ENCODE measurements at regions not wholly inside any gene's neighbourhood (a gene's known extent, or its start where the extent isn't known, plus 50 kb on each side); places are given as distances from the start of the nearest gene placed in this dataset.

DNA sequence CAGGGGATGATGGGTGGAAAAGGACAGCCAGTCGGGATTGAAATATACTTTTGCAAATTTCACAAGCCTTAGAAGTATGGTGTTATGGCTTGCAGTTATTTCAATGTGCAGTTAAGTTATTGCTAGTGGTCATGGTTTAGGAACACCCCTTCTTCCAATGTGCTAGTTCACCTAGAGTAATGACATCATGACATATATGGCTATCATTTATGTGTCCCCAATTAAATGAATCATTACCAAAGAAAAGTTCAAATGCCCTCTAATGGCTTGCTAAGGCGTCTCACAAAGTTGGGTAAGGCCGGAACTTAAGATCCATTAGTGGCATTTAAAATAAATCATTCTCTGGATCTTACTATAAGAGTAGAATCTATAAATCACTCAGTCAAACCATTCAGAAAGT lies 271.6 kb downstream of the SPRY2 start (continued):
- TF ChIP-seq, protein P1, sequence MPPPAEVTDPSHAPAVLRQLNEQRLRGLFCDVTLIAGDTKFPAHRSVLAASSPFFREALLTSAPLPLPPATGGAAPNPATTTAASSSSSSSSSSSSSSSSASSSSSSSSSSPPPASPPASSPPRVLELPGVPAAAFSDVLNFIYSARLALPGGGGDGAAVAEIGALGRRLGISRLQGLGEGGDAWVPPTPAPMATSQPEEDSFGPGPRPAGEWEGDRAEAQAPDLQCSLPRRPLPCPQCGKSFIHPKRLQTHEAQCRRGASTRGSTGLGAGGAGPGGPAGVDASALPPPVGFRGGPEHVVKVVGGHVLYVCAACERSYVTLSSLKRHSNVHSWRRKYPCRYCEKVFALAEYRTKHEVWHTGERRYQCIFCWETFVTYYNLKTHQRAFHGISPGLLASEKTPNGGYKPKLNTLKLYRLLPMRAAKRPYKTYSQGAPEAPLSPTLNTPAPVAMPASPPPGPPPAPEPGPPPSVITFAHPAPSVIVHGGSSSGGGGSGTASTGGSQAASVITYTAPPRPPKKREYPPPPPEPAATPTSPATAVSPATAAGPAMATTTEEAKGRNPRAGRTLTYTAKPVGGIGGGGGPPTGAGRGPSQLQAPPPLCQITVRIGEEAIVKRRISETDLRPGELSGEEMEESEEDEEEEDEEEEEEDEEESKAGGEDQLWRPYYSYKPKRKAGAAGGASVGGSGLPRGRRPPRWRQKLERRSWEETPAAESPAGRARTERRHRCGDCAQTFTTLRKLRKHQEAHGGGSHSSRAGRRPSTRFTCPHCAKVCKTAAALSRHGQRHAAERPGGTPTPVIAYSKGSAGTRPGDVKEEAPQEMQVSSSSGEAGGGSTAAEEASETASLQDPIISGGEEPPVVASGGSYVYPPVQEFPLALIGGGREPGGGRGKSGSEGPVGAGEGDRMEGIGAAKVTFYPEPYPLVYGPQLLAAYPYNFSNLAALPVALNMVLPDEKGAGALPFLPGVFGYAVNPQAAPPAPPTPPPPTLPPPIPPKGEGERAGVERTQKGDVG (CRISPR knock-in tag; IDR thresholded peaks at IDR 0.05) = no peak
- no peak for TF ChIP-seq HDAC6 (IDR thresholded peaks at IDR 0.05; ENCODE audit: unreplicated experiment)
- TF ChIP-seq ZNF217 (IDR thresholded peaks at IDR 0.05) = no peak
- TF ChIP-seq, protein P2, sequence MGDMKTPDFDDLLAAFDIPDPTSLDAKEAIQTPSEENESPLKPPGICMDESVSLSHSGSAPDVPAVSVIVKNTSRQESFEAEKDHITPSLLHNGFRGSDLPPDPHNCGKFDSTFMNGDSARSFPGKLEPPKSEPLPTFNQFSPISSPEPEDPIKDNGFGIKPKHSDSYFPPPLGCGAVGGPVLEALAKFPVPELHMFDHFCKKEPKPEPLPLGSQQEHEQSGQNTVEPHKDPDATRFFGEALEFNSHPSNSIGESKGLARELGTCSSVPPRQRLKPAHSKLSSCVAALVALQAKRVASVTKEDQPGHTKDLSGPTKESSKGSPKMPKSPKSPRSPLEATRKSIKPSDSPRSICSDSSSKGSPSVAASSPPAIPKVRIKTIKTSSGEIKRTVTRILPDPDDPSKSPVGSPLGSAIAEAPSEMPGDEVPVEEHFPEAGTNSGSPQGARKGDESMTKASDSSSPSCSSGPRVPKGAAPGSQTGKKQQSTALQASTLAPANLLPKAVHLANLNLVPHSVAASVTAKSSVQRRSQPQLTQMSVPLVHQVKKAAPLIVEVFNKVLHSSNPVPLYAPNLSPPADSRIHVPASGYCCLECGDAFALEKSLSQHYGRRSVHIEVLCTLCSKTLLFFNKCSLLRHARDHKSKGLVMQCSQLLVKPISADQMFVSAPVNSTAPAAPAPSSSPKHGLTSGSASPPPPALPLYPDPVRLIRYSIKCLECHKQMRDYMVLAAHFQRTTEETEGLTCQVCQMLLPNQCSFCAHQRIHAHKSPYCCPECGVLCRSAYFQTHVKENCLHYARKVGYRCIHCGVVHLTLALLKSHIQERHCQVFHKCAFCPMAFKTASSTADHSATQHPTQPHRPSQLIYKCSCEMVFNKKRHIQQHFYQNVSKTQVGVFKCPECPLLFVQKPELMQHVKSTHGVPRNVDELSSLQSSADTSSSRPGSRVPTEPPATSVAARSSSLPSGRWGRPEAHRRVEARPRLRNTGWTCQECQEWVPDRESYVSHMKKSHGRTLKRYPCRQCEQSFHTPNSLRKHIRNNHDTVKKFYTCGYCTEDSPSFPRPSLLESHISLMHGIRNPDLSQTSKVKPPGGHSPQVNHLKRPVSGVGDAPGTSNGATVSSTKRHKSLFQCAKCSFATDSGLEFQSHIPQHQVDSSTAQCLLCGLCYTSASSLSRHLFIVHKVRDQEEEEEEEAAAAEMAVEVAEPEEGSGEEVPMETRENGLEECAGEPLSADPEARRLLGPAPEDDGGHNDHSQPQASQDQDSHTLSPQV (IDR thresholded peaks at IDR 0.05) = no peak
- TF ChIP-seq PAX5 (IDR thresholded peaks at IDR 0.05; ENCODE audit: borderline replicate concordance, low read depth, low read length) = no peak
- no peak for TF ChIP-seq POLR2AphosphoS5 (IDR thresholded peaks at IDR 0.05; ENCODE audit: low read length)

DNA sequence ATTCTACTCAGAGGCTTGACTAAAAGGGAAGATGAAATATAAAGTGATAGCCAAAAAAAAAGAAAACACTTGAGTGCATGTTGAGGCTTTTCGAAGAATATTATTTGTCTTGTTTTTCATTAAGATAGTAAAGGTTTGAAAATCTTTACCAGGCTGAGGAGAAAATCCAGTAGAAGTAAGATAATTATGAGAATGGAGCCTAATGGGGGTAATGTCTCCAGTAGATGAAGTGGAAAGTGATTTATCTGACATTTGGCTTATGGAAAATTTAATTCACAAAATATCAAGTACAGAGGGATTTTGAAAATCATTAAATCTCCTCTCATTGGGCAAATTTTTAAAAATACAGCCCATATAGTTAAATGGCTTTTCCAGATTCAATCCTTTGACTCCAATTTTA lies 274.9 kb downstream of the SPRY2 start:
- no peak overlapping the region for H3K4me2 ChIP-seq (ENCODE audit: control insufficient read depth, insufficient read depth)
- POLR2A ChIA-PET = interaction anchor here (0.6 kb wide), 1 partner anchor 16 kb away, joined by 3 read pairs; no protein-coding TSS in a partner anchor
- no peak overlapping the region for H3K9ac ChIP-seq (ENCODE audit: control insufficient read depth, insufficient read depth, low read length)
- no peaks in the 10 kb centered on the region for H3K36me3 ChIP-seq (ENCODE audit: control insufficient read depth in 2 of 2, insufficient read depth in 2 of 2, low read length in 1 of 2)
- no peak overlapping the region for H3K27ac ChIP-seq (ENCODE audit: control insufficient read depth, insufficient read depth)
- ATAC-seq (no peak), DNase-seq (ENCODE audit: low read depth, low spot score) (no peak), FAIRE-seq (no peak)
- intact Hi-C loops (cut with micrococcal nuclease; ENCODE audit: unreplicated experiment) = no loop called here
- H2AFZ ChIP-seq (ENCODE audit: control insufficient read depth, low read depth, low read length) = no peak overlapping the region
- RAD21 ChIA-PET (ENCODE audit: unreplicated experiment) = no interaction called here
- SMC1A ChIA-PET (ENCODE audit: uncharacterized antibody, unreplicated experiment) = no interaction called here
- H3K27me3 ChIP-seq (replicated peaks in 1 of 2; ENCODE audit: control insufficient read depth in 2 of 2, insufficient read depth in 2 of 2, low read length in 1 of 2) = no peaks in the 10 kb centered on the region
- 4% methylated on average over 1 of the region's 1 CpG for WGBS (ENCODE audit: insufficient coverage, insufficient replicate concordance, low lambda C conversion rate, missing lambda C conversion rate)
- H4K20me1 ChIP-seq (ENCODE audit: control insufficient read depth, insufficient read depth) = no peaks in the 10 kb centered on the region
- H3K4me3 ChIP-seq = no peak overlapping the region
- no peaks in the 10 kb centered on the region for H3K4me1 ChIP-seq (ENCODE audit: control insufficient read depth, insufficient read depth, low read length)
- CTCF ChIA-PET = no interaction called here
- in situ Hi-C loops (cut with MboI) = no loop called here
- no peaks in the 10 kb centered on the region for H3K9me3 ChIP-seq (replicated peaks; ENCODE audit: control insufficient read depth, insufficient read depth, low read length)
- no peaks in the 10 kb centered on the region for H3K79me2 ChIP-seq (ENCODE audit: control insufficient read depth, insufficient read depth, low read length)
- no TSS peak for BruUV-seq (replicated peaks)
- TF ChIP-seq GATAD2B (conservative IDR thresholded peaks at IDR 0.05; ENCODE audit: low read depth) (no peak), MEF2A (IDR thresholded peaks at IDR 0.05; ENCODE audit: insufficient read depth, low read depth, low read length) (no peak), MTA3 (IDR thresholded peaks at IDR 0.05; ENCODE audit: borderline replicate concordance, low read length) (no peak), WRNIP1 (IDR thresholded peaks at IDR 0.05; ENCODE audit: borderline replicate concordance, low read depth, low read length) (no peak), ATF7 (IDR thresholded peaks at IDR 0.05; ENCODE audit: low read depth) (no peak), KLF5 (IDR thresholded peaks at IDR 0.05; ENCODE audit: partially characterized antibody) (no peak), RCOR1 (conservative IDR thresholded peaks at IDR 0.05; ENCODE audit: low read depth, low read length) (no peak)
- TF ChIP-seq, protein P3, sequence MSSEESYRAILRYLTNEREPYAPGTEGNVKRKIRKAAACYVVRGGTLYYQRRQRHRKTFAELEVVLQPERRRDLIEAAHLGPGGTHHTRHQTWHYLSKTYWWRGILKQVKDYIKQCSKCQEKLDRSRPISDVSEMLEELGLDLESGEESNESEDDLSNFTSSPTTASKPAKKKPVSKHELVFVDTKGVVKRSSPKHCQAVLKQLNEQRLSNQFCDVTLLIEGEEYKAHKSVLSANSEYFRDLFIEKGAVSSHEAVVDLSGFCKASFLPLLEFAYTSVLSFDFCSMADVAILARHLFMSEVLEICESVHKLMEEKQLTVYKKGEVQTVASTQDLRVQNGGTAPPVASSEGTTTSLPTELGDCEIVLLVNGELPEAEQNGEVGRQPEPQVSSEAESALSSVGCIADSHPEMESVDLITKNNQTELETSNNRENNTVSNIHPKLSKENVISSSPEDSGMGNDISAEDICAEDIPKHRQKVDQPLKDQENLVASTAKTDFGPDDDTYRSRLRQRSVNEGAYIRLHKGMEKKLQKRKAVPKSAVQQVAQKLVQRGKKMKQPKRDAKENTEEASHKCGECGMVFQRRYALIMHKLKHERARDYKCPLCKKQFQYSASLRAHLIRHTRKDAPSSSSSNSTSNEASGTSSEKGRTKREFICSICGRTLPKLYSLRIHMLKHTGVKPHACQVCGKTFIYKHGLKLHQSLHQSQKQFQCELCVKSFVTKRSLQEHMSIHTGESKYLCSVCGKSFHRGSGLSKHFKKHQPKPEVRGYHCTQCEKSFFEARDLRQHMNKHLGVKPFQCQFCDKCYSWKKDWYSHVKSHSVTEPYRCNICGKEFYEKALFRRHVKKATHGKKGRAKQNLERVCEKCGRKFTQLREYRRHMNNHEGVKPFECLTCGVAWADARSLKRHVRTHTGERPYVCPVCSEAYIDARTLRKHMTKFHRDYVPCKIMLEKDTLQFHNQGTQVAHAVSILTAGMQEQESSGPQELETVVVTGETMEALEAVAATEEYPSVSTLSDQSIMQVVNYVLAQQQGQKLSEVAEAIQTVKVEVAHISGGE (CRISPR knock-in tag; IDR thresholded peaks at IDR 0.05) = no peak

Data from GM12878 (cell line).